HG03175 (cell line): ENCODE measurements at regions not wholly inside any gene's neighbourhood (a gene's known extent, or its start where the extent isn't known, plus 50 kb on each side); places are given as distances from the start of the nearest gene placed in this dataset.

Source experiments
- ATAC-seq: cut with Tn5 transposase; IDR thresholded peaks from one replicate; pipeline ENCODE4 v1.9.1; 2021; ENCODE audit warnings: mild to moderate bottlenecking, moderate library complexity; ENCODE audit not compliant: unreplicated experiment

GRCh38 chr10:124346831-124347230 is 71.9 kb downstream of the OAT start:
- no peak for ATAC-seq

GRCh38 chr10:124345521-124345920 is 73.2 kb downstream of the OAT start:
- ATAC-seq = no peak

DNA sequence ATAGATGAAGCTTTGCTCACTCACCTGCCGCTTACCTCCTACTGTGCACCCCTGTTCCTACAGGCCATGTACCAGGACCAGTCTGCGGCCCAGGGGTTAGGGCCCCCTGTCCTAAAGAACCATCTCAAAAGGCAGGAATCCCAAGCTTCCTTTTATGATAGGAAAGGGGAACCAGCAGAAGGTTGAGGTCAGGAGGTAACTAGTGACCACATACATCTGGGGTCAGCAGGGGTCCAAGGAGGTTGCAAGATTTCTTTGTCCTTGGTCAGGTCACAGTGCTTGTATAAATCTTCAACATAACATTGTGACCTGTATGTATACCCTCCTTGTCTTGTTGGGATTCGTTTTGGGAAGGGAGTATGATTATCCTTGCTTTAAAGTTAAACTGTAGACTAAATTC is 73.8 kb downstream of the OAT start:
- no peak for ATAC-seq

GRCh38 chr10:124344266-124344590 is 74.5 kb downstream of the OAT start:
- ATAC-seq = no peak

DNA sequence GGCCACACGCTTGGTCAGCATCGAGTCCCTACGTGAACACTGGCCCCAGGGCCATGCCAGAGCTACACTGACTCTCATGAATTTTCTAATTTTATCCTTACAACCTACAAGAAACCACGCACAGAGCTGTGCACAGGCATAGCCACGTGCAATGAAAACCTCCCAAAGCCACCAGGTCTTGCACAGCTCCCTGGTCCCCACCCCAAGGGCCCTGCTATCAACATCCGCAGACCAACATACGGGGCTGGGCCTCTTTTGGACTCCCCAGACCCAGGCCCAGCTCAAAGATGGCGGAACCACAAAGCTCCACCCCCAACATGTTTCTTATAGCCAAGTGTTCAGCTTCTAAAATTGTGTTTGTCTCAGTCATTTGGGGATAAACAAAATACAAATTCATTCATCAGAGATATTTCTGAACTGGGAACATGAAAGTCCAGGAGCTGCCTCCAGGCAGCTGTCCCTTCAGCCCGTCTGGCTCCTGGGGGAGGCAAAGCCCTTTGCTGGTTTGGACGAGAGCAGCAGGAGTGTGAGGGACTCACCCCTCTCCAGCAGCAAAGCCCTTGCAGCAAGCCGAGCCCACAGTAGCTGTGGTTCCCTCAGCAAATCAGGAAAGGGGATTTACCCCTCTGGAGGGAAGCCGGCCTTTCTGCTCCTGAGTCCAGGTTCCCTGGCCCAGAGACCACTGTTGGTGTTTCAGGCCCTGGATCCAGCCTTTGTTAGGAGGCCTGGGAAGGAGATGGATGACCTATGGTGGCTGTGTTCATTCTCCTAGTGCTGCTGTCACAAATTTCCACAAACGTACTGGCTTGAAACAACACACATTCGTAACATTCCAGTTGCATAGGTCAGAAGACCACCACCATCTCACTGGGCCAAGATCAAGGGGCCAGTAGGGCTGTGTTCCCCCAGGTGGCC is 75.1 kb downstream of the OAT start:
- no peak for ATAC-seq

GRCh38 chr10:124342821-124343170 is 75.9 kb downstream of the OAT start:
- no peak for ATAC-seq

GRCh38 chr10:124342136-124342820 is 76.4 kb downstream of the OAT start:
- ATAC-seq = no peak

DNA sequence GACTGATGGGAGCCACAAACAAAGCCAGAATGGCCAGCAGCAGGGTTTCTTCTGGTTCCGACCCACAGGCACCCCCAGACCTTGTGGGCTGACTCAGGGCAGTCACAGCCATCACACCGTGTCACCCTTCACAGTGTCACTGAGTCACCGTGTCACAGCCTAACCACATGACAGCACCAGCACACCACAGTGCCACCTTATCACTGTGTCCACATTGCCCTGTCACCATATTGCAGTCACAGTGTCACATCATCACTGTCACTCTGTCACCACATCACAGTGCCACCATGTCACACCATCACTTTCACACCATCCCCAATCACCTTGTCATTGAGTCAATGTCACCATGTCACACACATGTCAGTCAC is 77.0 kb downstream of the OAT start:
- ATAC-seq = no peak

DNA sequence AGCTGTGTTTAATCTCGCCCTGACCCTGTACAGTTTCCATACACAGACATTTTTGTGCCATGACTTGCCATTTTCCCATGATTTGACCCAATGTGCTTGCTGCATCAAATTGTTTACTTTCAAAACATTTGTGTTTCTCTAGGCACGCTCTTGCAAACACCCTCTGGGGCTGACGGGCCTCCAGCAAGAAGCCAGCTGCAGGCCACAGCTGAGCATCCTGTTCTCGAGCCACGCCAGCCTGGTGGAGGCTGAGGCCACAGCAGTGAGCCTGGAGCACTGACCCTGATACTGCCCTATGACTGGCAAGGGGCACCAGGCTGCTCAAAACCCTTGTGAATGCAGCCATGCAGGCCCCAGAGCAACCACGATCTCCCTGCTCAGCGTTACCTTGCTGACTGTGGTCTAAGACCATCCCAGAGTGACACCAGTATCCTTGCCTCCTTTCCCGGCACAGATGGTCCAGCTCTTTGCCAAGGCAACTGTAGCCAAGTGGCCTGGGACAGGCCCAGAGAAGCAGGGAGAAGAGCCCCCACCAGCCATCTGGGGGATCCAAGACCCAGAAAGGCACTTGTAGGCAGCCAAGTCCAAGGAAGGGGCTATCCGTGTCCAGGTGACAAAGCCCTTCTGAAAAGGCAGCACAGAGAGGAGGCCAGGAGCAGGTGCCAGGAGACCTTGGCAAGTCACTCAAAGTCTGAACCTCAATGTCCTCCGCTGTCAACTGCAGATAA is 78.5 kb downstream of the OAT start:
- ATAC-seq = no peak

- ATAC-seq = no peak
These were observed 79.3 kb downstream of the OAT start for GRCh38 chr10:124339119-124340032.

DNA sequence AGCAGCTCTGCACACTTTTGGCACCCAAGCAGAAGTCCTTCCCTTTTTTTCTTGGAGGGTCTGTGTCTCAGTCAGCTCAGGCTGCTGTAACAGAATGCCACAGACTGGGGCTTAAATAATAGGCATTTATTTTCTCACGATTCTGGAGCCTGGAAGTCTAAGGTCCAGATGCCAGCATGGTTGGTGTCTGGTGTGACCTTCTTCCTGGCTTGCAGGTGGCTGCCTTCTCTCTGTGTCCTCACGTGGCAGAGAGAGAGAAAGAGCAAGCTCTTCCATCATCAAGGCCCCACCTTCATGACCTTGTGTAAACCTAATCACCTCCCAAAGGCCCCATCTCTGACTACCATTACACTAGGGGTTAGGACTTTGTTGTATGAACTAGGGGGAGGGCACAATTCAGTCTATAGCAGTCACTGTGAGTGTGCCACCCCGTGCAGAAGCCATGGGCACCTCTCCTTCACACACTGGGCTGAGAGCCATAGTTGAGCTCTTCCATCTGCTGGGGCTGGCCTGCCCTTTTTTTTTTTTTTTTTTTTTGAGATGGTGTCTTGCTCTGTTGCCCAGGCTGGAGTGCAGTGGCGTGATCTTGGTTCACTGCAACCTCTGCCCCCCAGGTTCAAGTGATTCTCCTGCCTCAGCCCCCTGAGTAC is 80.3 kb downstream of the OAT start:
- no peak for ATAC-seq

DNA sequence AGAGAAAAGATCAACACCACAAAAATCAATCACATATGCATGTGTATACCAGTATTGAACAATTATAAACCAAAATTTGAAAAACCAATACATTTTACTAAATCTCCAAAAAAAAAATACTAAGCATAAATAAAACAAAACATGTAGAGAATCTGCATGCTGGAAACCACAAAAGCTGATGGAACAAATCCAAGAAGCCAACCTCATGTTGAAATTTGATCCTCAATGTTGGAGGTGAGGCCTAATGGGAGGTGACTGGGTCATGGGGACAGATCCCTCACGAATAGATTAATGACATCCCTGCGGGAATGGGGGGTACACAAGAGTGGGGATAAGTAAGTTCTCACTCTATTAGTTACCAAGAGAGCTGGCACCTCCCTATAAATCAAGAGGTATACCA is 82.5 kb downstream of the OAT start:
- no peak for ATAC-seq

GRCh38 chr10:124333931-124334330 is 84.8 kb downstream of the OAT start:
- no peak for ATAC-seq

GRCh38 chr10:124332426-124332825 is 86.3 kb downstream of the OAT start:
- ATAC-seq = no peak

DNA sequence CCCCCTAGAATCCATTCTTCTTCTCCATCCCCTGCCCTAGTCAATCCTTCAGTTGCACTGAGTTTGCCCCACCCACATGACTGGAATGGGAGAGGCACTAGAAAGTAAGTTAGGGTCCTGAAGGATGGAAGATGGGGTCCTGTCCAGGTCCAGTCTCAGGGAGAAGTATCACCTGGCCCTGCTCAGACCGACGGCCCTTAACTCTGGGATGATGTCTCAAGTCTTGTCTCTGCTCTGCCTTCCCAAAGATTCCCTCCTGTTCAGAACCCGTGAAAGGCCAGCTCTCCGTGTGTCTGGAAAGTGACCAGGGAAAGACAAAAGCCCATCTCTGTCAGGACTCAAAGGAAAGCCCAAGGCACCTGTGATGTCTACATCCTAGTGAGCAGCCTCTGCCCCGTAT is 88.8 kb downstream of the OAT start:
- no peak for ATAC-seq

GRCh38 chr10:124329362-124329761 is 89.4 kb downstream of the OAT start:
- ATAC-seq = no peak

DNA sequence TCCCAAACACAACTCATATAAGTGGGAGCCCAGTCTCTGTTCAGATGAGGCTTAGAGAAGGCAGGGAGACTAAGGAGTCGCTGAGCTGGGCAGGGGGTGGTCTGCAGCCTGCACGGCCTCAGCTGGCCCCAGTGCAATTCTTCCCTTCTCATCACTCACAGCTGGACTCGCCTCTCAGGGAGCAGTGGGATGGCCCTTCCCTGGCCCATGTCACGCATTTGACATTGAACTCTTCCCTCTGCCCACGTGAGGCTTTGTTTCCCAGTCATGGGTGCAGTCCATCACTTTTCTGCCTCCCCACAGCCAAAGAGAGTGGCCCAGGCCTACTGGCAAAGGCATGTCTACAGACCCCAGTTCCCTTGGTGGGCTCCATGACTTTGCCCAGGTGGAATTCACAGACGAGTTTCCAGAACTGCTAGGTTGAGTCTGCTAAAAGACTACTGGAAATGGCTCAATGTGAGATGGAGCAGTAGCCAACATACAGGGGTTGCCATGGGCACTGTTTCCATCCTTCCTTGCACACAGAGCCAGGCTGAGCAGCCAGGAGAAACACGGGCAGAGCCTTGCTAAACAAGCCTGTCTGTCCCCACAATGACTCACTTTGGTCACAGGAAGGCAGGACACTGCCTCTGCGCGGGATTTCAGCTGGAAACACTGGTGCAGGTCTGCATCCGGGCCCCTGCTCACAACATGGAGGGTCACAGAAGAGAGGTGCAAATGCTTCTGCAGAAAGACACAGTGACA is 90.1 kb downstream of the OAT start:
- ATAC-seq = no peak

- ATAC-seq = no peak
These were observed 92.6 kb downstream of the OAT start for GRCh38 chr10:124325998-124326636.

DNA sequence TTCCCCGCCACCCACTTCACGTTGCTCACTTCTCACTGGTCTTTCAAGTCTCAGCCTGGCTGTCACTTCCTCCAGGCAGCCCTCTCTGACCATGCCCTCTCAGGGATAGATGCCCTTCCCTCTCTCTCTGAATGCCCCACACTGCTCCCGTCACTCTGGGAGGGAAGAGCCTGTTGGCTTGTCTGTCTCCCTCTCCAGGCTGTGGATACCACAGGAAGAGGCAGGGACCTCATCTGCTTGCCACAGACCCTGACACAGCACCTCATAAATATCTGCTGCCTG is 93.1 kb downstream of the OAT start:
- ATAC-seq = no peak
